ENCODE measurements at regions not wholly inside any gene's neighbourhood (a gene's known extent, or its start where the extent isn't known, plus 50 kb on each side); places are given as distances from the start of the nearest gene placed in this dataset.
"Not testable (repeated sequence)": the region's sequence is repeated elsewhere in the genome, so short reads cannot be mapped to it uniquely, and the experiment has no call there.

GRCh38 chr17:83010206-83011200 is 68.9 kb upstream of the METRNL start:
- Mint-ChIP-seq H3K4me1 (no peaks in the 10 kb centered on the region), H3K36me3 (ENCODE audit: low read depth) (peaks cover 4% of the 10 kb centered on the region), H3K27me3 (ENCODE audit: low read depth) (no peaks in the 10 kb centered on the region), H3K9me3 (no peaks in the 10 kb centered on the region), H3K27ac (ENCODE audit: unreplicated experiment) (no peak overlapping the region), H3K4me3 (no peak overlapping the region)
- DNase-seq (ENCODE audit: low read depth, low spot score) = no peak
- TF ChIP-seq CTCF (conservative IDR thresholded peaks at IDR 0.05) = no peak

DNA sequence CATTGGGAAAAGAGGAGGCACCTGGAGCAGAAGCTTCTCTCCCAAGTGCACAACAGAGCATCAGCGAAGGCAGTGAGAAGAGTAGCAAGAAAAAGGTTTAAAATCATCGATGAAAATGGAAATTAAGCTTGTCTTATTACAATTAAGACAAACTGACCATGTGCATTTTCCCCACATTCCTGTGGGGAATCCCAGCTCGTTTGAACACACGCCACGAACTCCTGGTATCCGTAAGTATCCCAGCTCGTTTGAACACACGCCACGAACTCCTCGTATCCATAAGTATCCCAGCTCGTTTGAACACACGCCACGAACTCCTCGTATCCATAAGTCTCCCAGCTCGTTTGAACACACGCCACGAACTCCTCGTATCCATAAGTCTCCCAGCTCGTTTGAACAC is 67.7 kb upstream of the METRNL start:
- H3K27ac Mint-ChIP-seq (ENCODE audit: unreplicated experiment); H3K9me3 Mint-ChIP-seq; H3K4me3 Mint-ChIP-seq; H3K36me3 Mint-ChIP-seq (ENCODE audit: low read depth); DNase-seq (ENCODE audit: low read depth, low spot score); H3K27me3 Mint-ChIP-seq (ENCODE audit: low read depth); H3K4me1 Mint-ChIP-seq: not testable (repeated sequence)

GRCh38 chr17:83012200-83012785 is 67.1 kb upstream of the METRNL start:
- H3K36me3 Mint-ChIP-seq (ENCODE audit: low read depth) = peaks cover 3% of the 10 kb centered on the region
- no peak overlapping the region for H3K4me3 Mint-ChIP-seq
- no peak overlapping the region for H3K27ac Mint-ChIP-seq (ENCODE audit: unreplicated experiment)
- no peaks in the 10 kb centered on the region for H3K9me3 Mint-ChIP-seq
- no peaks in the 10 kb centered on the region for H3K4me1 Mint-ChIP-seq
- TF ChIP-seq CTCF (conservative IDR thresholded peaks at IDR 0.05) = no peak
- no peaks in the 10 kb centered on the region for H3K27me3 Mint-ChIP-seq (ENCODE audit: low read depth)
- no peak for DNase-seq (ENCODE audit: low read depth, low spot score)

- Mint-ChIP-seq H3K27ac (ENCODE audit: unreplicated experiment) (peak overlapping the region; percentile 71), H3K9me3 (no peaks in the 10 kb centered on the region), H3K4me1 (no peaks in the 10 kb centered on the region), H3K27me3 (ENCODE audit: low read depth) (no peaks in the 10 kb centered on the region), H3K4me3 (no peak overlapping the region), H3K36me3 (ENCODE audit: low read depth) (peaks cover 3% of the 10 kb centered on the region)
- no peak for TF ChIP-seq CTCF (conservative IDR thresholded peaks at IDR 0.05)
- no peak for DNase-seq (ENCODE audit: low read depth, low spot score)
Measured at GRCh38 chr17:83012868-83013778, 66.3 kb upstream of the METRNL start.

- Mint-ChIP-seq H3K27ac (ENCODE audit: unreplicated experiment) (no peak overlapping the region), H3K4me3 (no peak overlapping the region), H3K4me1 (no peaks in the 10 kb centered on the region), H3K27me3 (ENCODE audit: low read depth) (no peaks in the 10 kb centered on the region), H3K36me3 (ENCODE audit: low read depth) (peaks cover 3% of the 10 kb centered on the region), H3K9me3 (no peaks in the 10 kb centered on the region)
- no peak for DNase-seq (ENCODE audit: low read depth, low spot score)
- no peak for TF ChIP-seq CTCF (conservative IDR thresholded peaks at IDR 0.05)
Measured at GRCh38 chr17:83013779-83014117, 65.7 kb upstream of the METRNL start.

Data from neural crest cell (in vitro differentiated cells).